ENCODE measurements at regions not wholly inside any gene's neighbourhood (a gene's known extent, or its start where the extent isn't known, plus 50 kb on each side); places are given as distances from the start of the nearest gene placed in this dataset.

- CTCF ChIA-PET (ENCODE audit: partially characterized antibody), result interaction anchor here (1.1 kb wide), 1 partner anchor 23 kb away, joined by 4 read pairs; no protein-coding TSS in a partner anchor
- no peak overlapping the region for H3K4me2 ChIP-seq (ENCODE audit: insufficient read depth in 1 of 2, low read depth in 2 of 2, low read length in 2 of 2)
- FAIRE-seq (no peak), DNase-seq (ENCODE audit: low read depth in 1 of 2, low spot score in 2 of 2) (no peak)
- no peak overlapping the region for H3K4me3 ChIP-seq (ENCODE audit: extremely low read depth in 1 of 4, insufficient read depth in 2 of 4, low read depth in 3 of 4, low read length in 4 of 4)
- no peak overlapping the region for H3K14ac ChIP-seq (ENCODE audit: insufficient read length)
- no peak overlapping the region for H2BK120ac ChIP-seq (replicated peaks; ENCODE audit: low read depth, low read length)
- POLR2A ChIA-PET (ENCODE audit: partially characterized antibody), result no interaction called here
- no peaks in the 10 kb centered on the region for H3K79me1 ChIP-seq (ENCODE audit: low read depth, low read length)
- H2AK5ac ChIP-seq (ENCODE audit: low read depth, low read length), result no peak overlapping the region
- TF ChIP-seq SIN3A (conservative IDR thresholded peaks at IDR 0.05 in 1 of 2, IDR thresholded peaks at IDR 0.05 in 1 of 2; ENCODE audit: low read depth in 1 of 2, low read length in 2 of 2), result no peak
- no peak for TF ChIP-seq FOSL1 (IDR thresholded peaks at IDR 0.05; ENCODE audit: insufficient read depth, low read depth, low read length)
- no peak for TF ChIP-seq RBBP5 (IDR thresholded peaks at IDR 0.05; ENCODE audit: borderline replicate concordance, low read depth, low read length)
- no peak for TF ChIP-seq CTBP2 (IDR thresholded peaks at IDR 0.05; ENCODE audit: borderline replicate concordance, insufficient read depth, insufficient read length, low read length)
- no peak for TF ChIP-seq POU5F1 (IDR thresholded peaks at IDR 0.05; ENCODE audit: low read depth, low read length)
- no peak for TF ChIP-seq BACH1 (IDR thresholded peaks at IDR 0.05; ENCODE audit: low read length)
- no peak for TF ChIP-seq EP300 (IDR thresholded peaks at IDR 0.05; ENCODE audit: borderline replicate concordance in 1 of 2, low read depth in 2 of 2, low read length in 2 of 2)
- TF ChIP-seq BCL11A (IDR thresholded peaks at IDR 0.05; ENCODE audit: low read depth in 2 of 2, low read length in 2 of 2), result no peak
- no peak for TF ChIP-seq TCF12 (IDR thresholded peaks at IDR 0.05; ENCODE audit: low read depth, low read length)
- no peak for TF ChIP-seq YY1 (IDR thresholded peaks at IDR 0.05; ENCODE audit: low read depth, low read length)
- peaks cover 0 to 15% (median 7%) of the 10 kb centered on the region in 4 experiments; a peak in 4 of 7 replicates for H3K4me1 ChIP-seq (replicated peaks in 1 of 4; ENCODE audit: control insufficient read depth in 3 of 4, insufficient read depth in 4 of 4, low read length in 3 of 4)
- no peak overlapping the region for H3K23ac ChIP-seq (ENCODE audit: insufficient read length)
- H4K20me1 ChIP-seq (replicated peaks in 1 of 2; ENCODE audit: control insufficient read depth in 1 of 2, insufficient read depth in 2 of 2, low read length in 2 of 2), result no peaks in the 10 kb centered on the region
- H3K4ac ChIP-seq (replicated peaks; ENCODE audit: insufficient read length, low read depth, low read length), result no peak overlapping the region
- H3K36me3 ChIP-seq (ENCODE audit: control insufficient read depth in 2 of 4, insufficient read depth in 4 of 4, low read length in 3 of 4), result no peaks in the 10 kb centered on the region
- H3K9ac ChIP-seq (replicated peaks in 1 of 4; ENCODE audit: extremely low read depth in 1 of 4, low read depth in 3 of 4, low read length in 3 of 4), result no peak overlapping the region
- H4K8ac ChIP-seq (ENCODE audit: extremely low read depth, insufficient read depth, low read length), result no peak overlapping the region
- H3K18ac ChIP-seq (ENCODE audit: extremely low read depth, low read length), result no peak overlapping the region
- H4K5ac ChIP-seq (ENCODE audit: insufficient read length, low read depth, low read length), result no peak overlapping the region
- H3K23me2 ChIP-seq (ENCODE audit: low read depth, low read length), result no peaks in the 10 kb centered on the region
- no peak overlapping the region for H3K56ac ChIP-seq (replicated peaks; ENCODE audit: insufficient read length, low read depth, low read length)
- WGBS, 2 experiments (ENCODE audit: extremely low coverage in 1 of 2, insufficient coverage in 1 of 2, insufficient read length in 1 of 2, insufficient replicate concordance in 2 of 2, low coverage in 1 of 2, low lambda C conversion rate in 2 of 2, missing lambda C conversion rate in 1 of 2), result 80% methylated on average over 1 of the region's 1 CpG; no CpG with 5 or more reads in 1 of the 2 experiments
- no peak overlapping the region for H2BK15ac ChIP-seq (ENCODE audit: low read length)
- no peak overlapping the region for H2AFZ ChIP-seq (ENCODE audit: low read length)
- H4K91ac ChIP-seq (replicated peaks; ENCODE audit: insufficient read length, low read length), result no peak overlapping the region
- no peak overlapping the region for H2BK5ac ChIP-seq (ENCODE audit: low read depth, low read length)
- H3K27me3 ChIP-seq (replicated peaks in 1 of 4; ENCODE audit: control insufficient read depth in 3 of 4, extremely low read depth in 1 of 4, insufficient read depth in 3 of 4, low read length in 3 of 4), result peaks cover 13 to 32% (median 29%) of the 10 kb centered on the region in 4 experiments
- H2BK20ac ChIP-seq (ENCODE audit: low read length), result no peak overlapping the region
- H3K9me3 ChIP-seq (ENCODE audit: insufficient read depth in 2 of 2, low read depth in 1 of 2, low read length in 1 of 2), result no peaks in the 10 kb centered on the region
- no peaks in the 10 kb centered on the region for H3K79me2 ChIP-seq (ENCODE audit: control insufficient read depth in 1 of 2, insufficient read depth in 2 of 2, low read length in 2 of 2)
- no peak overlapping the region for H3K27ac ChIP-seq (ENCODE audit: low read depth, low read length)
- no peak overlapping the region for H2BK12ac ChIP-seq (ENCODE audit: low read depth, low read length)
Observed at GRCh38 chr15:96092186-96092585, 238.3 kb upstream of the NR2F2 start.

Measured in H1 (cell line).